Fibroblast of lung (primary cell): ENCODE measurements at regions not wholly inside any gene's neighbourhood (a gene's known extent, or its start where the extent isn't known, plus 50 kb on each side); places are given as distances from the start of the nearest gene placed in this dataset.

Experiments
- DNase-seq, 2 donors: peaks; one replicate each; pipeline versions ENCODE4 v3.0.0 to v3.0.0-alpha.2; 2010; ENCODE audit warnings: low read depth in 2 of 2
- H2AFZ ChIP-seq: 2 replicates; pipeline ENCODE4 v1.5.1; 2012; ENCODE audit warnings: low read length, control low read depth, inconsistent platforms
- H3K27ac ChIP-seq: 2 replicates; pipeline ENCODE4 v1.5.1; 2011; ENCODE audit warnings: low read length, control low read depth; ENCODE audit not compliant: insufficient read depth
- H3K27me3 ChIP-seq: 2 replicates; pipeline ENCODE4 v1.5.1; 2011; ENCODE audit warnings: mild to moderate bottlenecking, low read length; ENCODE audit not compliant: control insufficient read depth, insufficient read depth
- H3K36me3 ChIP-seq: 2 replicates; pipeline ENCODE4 v1.5.1; 2011; ENCODE audit warnings: low read length; ENCODE audit not compliant: control insufficient read depth, insufficient read depth
- H3K4me1 ChIP-seq: 2 replicates; pipeline ENCODE4 v1.5.1; 2011; ENCODE audit warnings: low read length; ENCODE audit not compliant: control insufficient read depth, insufficient read depth; ENCODE audit errors: extremely low read depth
- H3K4me2 ChIP-seq: 2 replicates; pipeline ENCODE4 v1.5.1; 2011; ENCODE audit warnings: low read length, control low read depth; ENCODE audit not compliant: insufficient read depth; ENCODE audit errors: extremely low read depth
- H3K4me3 ChIP-seq, 4 experiments: fragments of 200-600 bp in 1 of 4; sonication (generic) in 1 of 4; replicated peaks in 1 of 4; 2 replicates each; pipeline ENCODE4 v1.5.1; 2011 to 2016; ENCODE audit warnings: low read length in 4 of 4, low read depth in 3 of 4, mild to moderate bottlenecking in 3 of 4, control low read depth in 2 of 4, inconsistent platforms in 1 of 4, mixed read lengths in 1 of 4; ENCODE audit not compliant: insufficient read depth in 1 of 4; ENCODE audit errors: control extremely low read depth in 1 of 4
- H3K79me2 ChIP-seq: 2 replicates; pipeline ENCODE4 v1.5.1; 2012; ENCODE audit warnings: mild to moderate bottlenecking, low read length, inconsistent platforms; ENCODE audit not compliant: control insufficient read depth, insufficient read depth
- H3K9ac ChIP-seq: 2 replicates; pipeline ENCODE4 v1.5.1; 2011; ENCODE audit warnings: mild to moderate bottlenecking, low read length, control low read depth; ENCODE audit not compliant: insufficient read depth
- H3K9me3 ChIP-seq: 2 replicates; pipeline ENCODE4 v1.5.1; 2012; ENCODE audit warnings: low read depth, low read length; ENCODE audit not compliant: control insufficient read depth, insufficient read depth
- H4K20me1 ChIP-seq: 2 replicates; pipeline ENCODE4 v1.5.1; 2011; ENCODE audit warnings: low read length; ENCODE audit not compliant: control insufficient read depth, insufficient read depth; ENCODE audit errors: extremely low read depth
- EZH2 ChIP-seq: IDR thresholded peaks from 2 replicates; pipeline ENCODE4 v1.5.1; 2012; ENCODE audit warnings: low read length, control low read depth, mild to moderate bottlenecking; ENCODE audit errors: missing control alignments
- TF ChIP-seq, protein P1 (sequence below), 2 donors: IDR thresholded peaks in 1 of 2; conservative IDR thresholded peaks in 1 of 2; 1 replicate in 1 of 2; 2 replicates in 1 of 2; pipeline ENCODE4 v1.5.1; 2011 to 2012; ENCODE audit warnings: low read length in 2 of 2, control low read depth in 1 of 2, inconsistent platforms in 1 of 2, low read depth in 1 of 2, mild to moderate bottlenecking in 1 of 2

DNA sequence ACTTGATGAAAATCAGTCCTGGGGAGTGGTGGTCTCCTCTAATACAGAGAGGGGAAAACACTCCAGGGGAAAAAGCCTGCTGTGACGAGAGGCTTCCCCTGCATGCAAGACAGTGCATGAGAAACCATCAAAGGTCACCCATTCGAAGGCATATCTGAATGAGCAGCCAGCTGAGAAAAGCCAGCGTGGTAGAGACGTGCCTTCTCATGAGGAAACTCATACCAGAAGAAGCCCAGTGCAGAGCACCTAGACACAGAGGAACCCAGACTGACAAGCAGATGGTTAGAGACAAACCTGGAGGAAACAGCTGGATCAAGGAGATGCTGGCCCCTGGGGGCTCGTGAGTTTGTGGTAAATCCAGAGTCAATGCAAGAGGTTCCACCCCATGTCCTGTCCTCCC is 534.8 kb downstream of the BRD1 start:
- no peak for DNase-seq
- H3K4me3 ChIP-seq: no peak overlapping the region
- no peaks in the 10 kb centered on the region for H4K20me1 ChIP-seq
- H3K4me2 ChIP-seq: no peak overlapping the region
- TF ChIP-seq, protein P1, sequence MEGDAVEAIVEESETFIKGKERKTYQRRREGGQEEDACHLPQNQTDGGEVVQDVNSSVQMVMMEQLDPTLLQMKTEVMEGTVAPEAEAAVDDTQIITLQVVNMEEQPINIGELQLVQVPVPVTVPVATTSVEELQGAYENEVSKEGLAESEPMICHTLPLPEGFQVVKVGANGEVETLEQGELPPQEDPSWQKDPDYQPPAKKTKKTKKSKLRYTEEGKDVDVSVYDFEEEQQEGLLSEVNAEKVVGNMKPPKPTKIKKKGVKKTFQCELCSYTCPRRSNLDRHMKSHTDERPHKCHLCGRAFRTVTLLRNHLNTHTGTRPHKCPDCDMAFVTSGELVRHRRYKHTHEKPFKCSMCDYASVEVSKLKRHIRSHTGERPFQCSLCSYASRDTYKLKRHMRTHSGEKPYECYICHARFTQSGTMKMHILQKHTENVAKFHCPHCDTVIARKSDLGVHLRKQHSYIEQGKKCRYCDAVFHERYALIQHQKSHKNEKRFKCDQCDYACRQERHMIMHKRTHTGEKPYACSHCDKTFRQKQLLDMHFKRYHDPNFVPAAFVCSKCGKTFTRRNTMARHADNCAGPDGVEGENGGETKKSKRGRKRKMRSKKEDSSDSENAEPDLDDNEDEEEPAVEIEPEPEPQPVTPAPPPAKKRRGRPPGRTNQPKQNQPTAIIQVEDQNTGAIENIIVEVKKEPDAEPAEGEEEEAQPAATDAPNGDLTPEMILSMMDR (conservative IDR thresholded peaks at IDR 0.05 in 1 of 2, IDR thresholded peaks at IDR 0.05 in 1 of 2; ENCODE audit: low read depth in 1 of 2, low read length in 2 of 2): no peak
- TF ChIP-seq EZH2: no peak
- no peaks in the 10 kb centered on the region for H3K4me1 ChIP-seq
- H3K9ac ChIP-seq: no peak overlapping the region
- H3K27ac ChIP-seq: no peak overlapping the region
- H3K36me3 ChIP-seq: no peaks in the 10 kb centered on the region
- H3K27me3 ChIP-seq: no peaks in the 10 kb centered on the region
- no peak overlapping the region for H2AFZ ChIP-seq
- H3K9me3 ChIP-seq: no peaks in the 10 kb centered on the region
- no peaks in the 10 kb centered on the region for H3K79me2 ChIP-seq

DNA sequence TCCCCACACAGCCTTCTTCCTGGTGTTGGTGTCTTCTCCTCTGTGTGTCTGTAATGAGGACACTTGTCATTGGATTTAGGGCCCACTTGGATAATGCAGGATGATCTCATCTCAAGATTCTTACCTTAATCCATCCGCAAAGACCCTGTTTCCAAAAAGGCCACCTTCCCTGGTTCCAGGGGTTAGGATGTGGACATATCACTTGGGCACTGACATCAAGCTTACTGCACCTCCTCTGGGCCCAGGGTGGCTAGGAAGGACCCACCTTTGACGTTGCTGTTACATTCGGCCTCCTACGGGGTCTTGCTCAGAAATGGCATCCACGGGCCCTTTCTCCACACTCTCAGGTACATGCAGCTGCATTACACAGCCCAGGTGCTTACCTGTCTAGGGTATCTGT is 535.9 kb downstream of the BRD1 start:
- TF ChIP-seq, protein P1 (conservative IDR thresholded peaks at IDR 0.05 in 1 of 2, IDR thresholded peaks at IDR 0.05 in 1 of 2; ENCODE audit: low read depth in 1 of 2, low read length in 2 of 2): no peak
- TF ChIP-seq EZH2: no peak
- no peaks in the 10 kb centered on the region for H3K79me2 ChIP-seq
- no peak overlapping the region for H3K4me3 ChIP-seq
- no peaks in the 10 kb centered on the region for H3K4me1 ChIP-seq
- no peak overlapping the region for H2AFZ ChIP-seq
- H3K4me2 ChIP-seq: no peak overlapping the region
- H4K20me1 ChIP-seq: no peaks in the 10 kb centered on the region
- no peaks in the 10 kb centered on the region for H3K9me3 ChIP-seq
- no peaks in the 10 kb centered on the region for H3K27me3 ChIP-seq
- H3K36me3 ChIP-seq: no peaks in the 10 kb centered on the region
- H3K9ac ChIP-seq: no peak overlapping the region
- DNase-seq: no peak
- no peak overlapping the region for H3K27ac ChIP-seq

DNA sequence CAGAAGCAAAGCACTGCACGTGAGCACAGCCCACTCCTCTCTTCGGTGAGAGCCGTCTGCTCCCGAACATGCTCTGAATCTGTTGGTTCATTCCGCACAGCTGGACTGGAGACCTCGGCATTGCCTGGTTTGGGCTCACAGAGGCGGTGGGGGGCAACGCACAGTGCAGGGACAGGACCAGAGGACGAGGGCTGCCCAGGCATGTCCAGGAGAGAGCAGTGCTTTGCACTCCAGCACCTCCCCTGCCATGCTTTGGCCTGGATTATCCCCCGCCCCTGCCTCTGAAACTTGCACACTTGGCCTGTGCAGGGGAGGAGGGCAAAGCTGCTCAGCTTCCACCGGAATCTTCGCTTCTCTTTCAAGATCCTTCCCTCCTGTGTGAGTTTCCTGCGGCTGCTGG is 536.5 kb downstream of the BRD1 start:
- H4K20me1 ChIP-seq: no peaks in the 10 kb centered on the region
- no peaks in the 10 kb centered on the region for H3K36me3 ChIP-seq
- no peak overlapping the region for H3K9ac ChIP-seq
- H3K79me2 ChIP-seq: no peaks in the 10 kb centered on the region
- H3K4me2 ChIP-seq: no peak overlapping the region
- no peak overlapping the region for H2AFZ ChIP-seq
- H3K9me3 ChIP-seq: no peaks in the 10 kb centered on the region
- no peak overlapping the region for H3K27ac ChIP-seq
- TF ChIP-seq, protein P1 (conservative IDR thresholded peaks at IDR 0.05 in 1 of 2, IDR thresholded peaks at IDR 0.05 in 1 of 2; ENCODE audit: low read depth in 1 of 2, low read length in 2 of 2): no peak
- TF ChIP-seq EZH2: no peak
- H3K27me3 ChIP-seq: no peaks in the 10 kb centered on the region
- no peak overlapping the region for H3K4me3 ChIP-seq
- no peaks in the 10 kb centered on the region for H3K4me1 ChIP-seq
- no peak for DNase-seq
